Mesenchymal stem cell (in vitro differentiated cells and primary cell): ENCODE measurements at regions not wholly inside any gene's neighbourhood (a gene's known extent, or its start where the extent isn't known, plus 50 kb on each side); places are given as distances from the start of the nearest gene placed in this dataset.

Source experiments
- DNase-seq: peaks from one replicate; pipeline ENCODE4 v3.0.0-alpha.2; 2013
- H2AFZ ChIP-seq: one replicate; pipeline ENCODE4 v1.6.1; 2013; ENCODE audit warnings: low read depth, mild to moderate bottlenecking, control low read depth, inconsistent platforms, low read length, moderate library complexity
- H2AK5ac ChIP-seq: 2 replicates; pipeline ENCODE4 v1.6.1; 2013; ENCODE audit warnings: low read length, moderate library complexity, mild to moderate bottlenecking, inconsistent platforms; ENCODE audit not compliant: severe bottlenecking
- H2BK120ac ChIP-seq: one replicate; pipeline ENCODE4 v1.6.1; 2013; ENCODE audit warnings: low read depth, mild to moderate bottlenecking, inconsistent platforms, low read length, moderate library complexity
- H2BK12ac ChIP-seq, 2 experiments: one replicate each; pipeline ENCODE4 v1.6.1; 2013; ENCODE audit warnings: inconsistent platforms in 2 of 2, low read length in 2 of 2, mild to moderate bottlenecking in 2 of 2, moderate library complexity in 2 of 2, control low read depth in 1 of 2
- H2BK15ac ChIP-seq: one replicate; pipeline ENCODE4 v1.6.1; 2013; ENCODE audit warnings: mild to moderate bottlenecking, low read depth, inconsistent platforms; ENCODE audit not compliant: poor library complexity, severe bottlenecking
- H2BK5ac ChIP-seq: 2 replicates; pipeline ENCODE4 v1.6.1; 2013; ENCODE audit warnings: low read depth, mild to moderate bottlenecking, low read length, control low read depth, inconsistent platforms; ENCODE audit not compliant: poor library complexity, severe bottlenecking
- H3K14ac ChIP-seq, 2 experiments: one replicate each; pipeline ENCODE4 v1.6.1; 2013; ENCODE audit warnings: inconsistent platforms in 2 of 2, low read length in 2 of 2, control low read depth in 1 of 2, mild to moderate bottlenecking in 1 of 2, moderate library complexity in 1 of 2
- H3K18ac ChIP-seq, 2 experiments: one replicate each; pipeline ENCODE4 v1.6.1; 2013; ENCODE audit warnings: inconsistent platforms in 2 of 2, low read length in 2 of 2, control low read depth in 1 of 2, low read depth in 1 of 2, mild to moderate bottlenecking in 1 of 2
- H3K23ac ChIP-seq, 2 experiments: one replicate each; pipeline ENCODE4 v1.6.1; 2013; ENCODE audit warnings: inconsistent platforms in 2 of 2, low read length in 2 of 2, mild to moderate bottlenecking in 2 of 2, moderate library complexity in 2 of 2, control low read depth in 1 of 2
- H3K27ac ChIP-seq: 2 replicates; pipeline ENCODE4 v1.5.1; 2013; ENCODE audit warnings: mild to moderate bottlenecking, moderate library complexity, low read length, control low read depth, inconsistent platforms; ENCODE audit not compliant: poor library complexity, severe bottlenecking
- H3K27me3 ChIP-seq, 2 experiments: 2 replicates each; pipeline versions ENCODE4 v1.6.1 to v1.7.0; 2013; ENCODE audit warnings: low read length in 2 of 2, mild to moderate bottlenecking in 2 of 2, moderate library complexity in 2 of 2, control low read depth in 1 of 2, inconsistent platforms in 1 of 2; ENCODE audit not compliant: control insufficient read depth in 1 of 2, insufficient read depth in 1 of 2
- H3K36me3 ChIP-seq, 2 experiments: 2 replicates each; pipeline versions ENCODE4 v1.6.1 to v1.7.0; 2013; ENCODE audit warnings: low read length in 2 of 2, control low read depth in 1 of 2, inconsistent platforms in 1 of 2, low read depth in 1 of 2, mild to moderate bottlenecking in 1 of 2; ENCODE audit not compliant: insufficient read depth in 2 of 2, control insufficient read depth in 1 of 2
- H3K4ac ChIP-seq, 2 experiments: one replicate each; pipeline ENCODE4 v1.6.1; 2013; ENCODE audit warnings: inconsistent platforms in 2 of 2, low read length in 2 of 2, mild to moderate bottlenecking in 2 of 2, moderate library complexity in 2 of 2, control low read depth in 1 of 2, low read depth in 1 of 2
- H3K4me1 ChIP-seq: 2 replicates; pipeline ENCODE4 v1.6.1; 2013; ENCODE audit warnings: low read depth, low read length, control low read depth; ENCODE audit not compliant: control insufficient read depth, insufficient read depth
- H3K4me2 ChIP-seq: 2 replicates; pipeline ENCODE4 v1.6.1; 2013; ENCODE audit warnings: low read length, mild to moderate bottlenecking, inconsistent platforms; ENCODE audit not compliant: poor library complexity, severe bottlenecking
- H3K4me3 ChIP-seq, 2 experiments: 2 replicates each; pipeline versions ENCODE4 v1.5.1 to v1.7.0; 2013; ENCODE audit warnings: low read length in 2 of 2, mild to moderate bottlenecking in 2 of 2, control low read depth in 1 of 2, low read depth in 1 of 2; ENCODE audit not compliant: insufficient read depth in 1 of 2
- H3K79me1 ChIP-seq: replicated peaks from 2 replicates; pipeline ENCODE4 v1.6.1; 2013; ENCODE audit warnings: mild to moderate bottlenecking, control low read depth, low read length, inconsistent platforms; ENCODE audit not compliant: poor library complexity, severe bottlenecking
- H3K9ac ChIP-seq: 2 replicates; pipeline ENCODE4 v1.7.0; 2013; ENCODE audit warnings: mild to moderate bottlenecking, low read length, moderate library complexity
- H3K9me3 ChIP-seq: 2 replicates; pipeline ENCODE4 v1.7.0; 2013; ENCODE audit warnings: mild to moderate bottlenecking, low read length; ENCODE audit not compliant: control insufficient read depth
- H4K8ac ChIP-seq: one replicate; pipeline ENCODE4 v1.6.1; 2013; ENCODE audit warnings: inconsistent platforms, mild to moderate bottlenecking, low read length, moderate library complexity
- H4K91ac ChIP-seq: one replicate; pipeline ENCODE4 v1.6.1; 2013; ENCODE audit warnings: mild to moderate bottlenecking, low read length, inconsistent platforms
- WGBS: methylation state at CpG from one replicate; pipeline ENCODE4 v1.1.7; 2013; ENCODE audit warnings: mixed read lengths; 5-methylcytosine and 5-hydroxymethylcytosine counted together

- Histone ChIP-seq H4K91ac (no peak overlapping the region), H3K14ac (no peak overlapping the region), H2BK12ac (no peak overlapping the region), H3K4ac (no peak overlapping the region), H3K9me3 (no peaks in the 10 kb centered on the region), H3K79me1 (no peaks in the 10 kb centered on the region), H3K4me1 (peaks cover 2% of the 10 kb centered on the region), H3K18ac (no peak overlapping the region), H3K4me3 (no peak overlapping the region), H2AFZ (no peak overlapping the region), H3K9ac (no peak overlapping the region), H2AK5ac (no peak overlapping the region), H2BK5ac (no peak overlapping the region), H3K23ac (no peak overlapping the region), H4K8ac (no peak overlapping the region), H3K4me2 (no peak overlapping the region), H2BK120ac (no peak overlapping the region), H3K36me3 (no peaks in the 10 kb centered on the region), H3K27ac (no peak overlapping the region), H2BK15ac (no peak overlapping the region), H3K27me3 (peaks cover 0 to 2% of the 10 kb centered on the region in 2 experiments)
- no peak for DNase-seq
- 92% methylated on average over 2 of the region's 3 CpGs for WGBS
These were observed 95.2 kb upstream of the TTC29 start for GRCh38 chr4:147040874-147041273.

- DNase-seq, result no peak
- Histone ChIP-seq H4K8ac (no peak overlapping the region), H3K27ac (no peak overlapping the region), H3K9me3 (no peaks in the 10 kb centered on the region), H2AFZ (no peak overlapping the region), H3K4me1 (peaks cover 2% of the 10 kb centered on the region), H2AK5ac (no peak overlapping the region), H3K4me2 (no peak overlapping the region), H2BK5ac (no peak overlapping the region), H3K4me3 (no peak overlapping the region), H3K23ac (no peak overlapping the region), H3K18ac (no peak overlapping the region), H2BK120ac (no peak overlapping the region), H2BK15ac (no peak overlapping the region), H3K9ac (no peak overlapping the region), H3K27me3 (peaks cover 0 to 2% of the 10 kb centered on the region in 2 experiments), H3K36me3 (no peaks in the 10 kb centered on the region), H3K4ac (no peak overlapping the region), H3K14ac (no peak overlapping the region), H4K91ac (no peak overlapping the region), H3K79me1 (no peaks in the 10 kb centered on the region), H2BK12ac (no peak overlapping the region)
- 96% methylated on average over 3 of the region's 4 CpGs for WGBS
These were observed 95.7 kb upstream of the TTC29 start for GRCh38 chr4:147041376-147041775.

GRCh38 chr4:147042046-147042445 lies 96.4 kb upstream of the TTC29 start:
- Histone ChIP-seq H3K4me2 (no peak overlapping the region), H3K4me1 (peaks cover 2% of the 10 kb centered on the region), H2BK5ac (no peak overlapping the region), H2AK5ac (no peak overlapping the region), H2AFZ (no peak overlapping the region), H3K27ac (no peak overlapping the region), H3K4me3 (no peak overlapping the region), H2BK15ac (no peak overlapping the region), H4K91ac (no peak overlapping the region), H3K23ac (no peak overlapping the region), H3K4ac (no peak overlapping the region), H3K36me3 (no peaks in the 10 kb centered on the region), H3K18ac (no peak overlapping the region), H4K8ac (no peak overlapping the region), H3K9me3 (no peaks in the 10 kb centered on the region), H3K9ac (no peak overlapping the region), H3K79me1 (no peaks in the 10 kb centered on the region), H2BK120ac (no peak overlapping the region), H2BK12ac (no peak overlapping the region), H3K27me3 (peaks cover 0 to 2% of the 10 kb centered on the region in 2 experiments), H3K14ac (no peak overlapping the region)
- DNase-seq, result no peak
- WGBS, result 85% methylated on average over 1 of the region's 1 CpG

GRCh38 chr4:147044241-147044640 lies 98.6 kb upstream of the TTC29 start:
- no peak overlapping the region for H2BK120ac ChIP-seq
- H3K27me3 ChIP-seq, result peaks cover 0 to 2% of the 10 kb centered on the region in 2 experiments
- H2BK15ac ChIP-seq, result no peak overlapping the region
- H3K9me3 ChIP-seq, result no peaks in the 10 kb centered on the region
- H3K36me3 ChIP-seq, result no peaks in the 10 kb centered on the region
- H3K4me2 ChIP-seq, result no peak overlapping the region
- 57% methylated on average over 2 of the region's 4 CpGs for WGBS
- no peak overlapping the region for H2BK5ac ChIP-seq
- H3K23ac ChIP-seq, result no peak overlapping the region
- H3K18ac ChIP-seq, result no peak overlapping the region
- no peaks in the 10 kb centered on the region for H3K79me1 ChIP-seq
- H4K91ac ChIP-seq, result no peak overlapping the region
- H4K8ac ChIP-seq, result no peak overlapping the region
- no peak overlapping the region for H2BK12ac ChIP-seq
- H3K27ac ChIP-seq, result no peak overlapping the region
- no peak overlapping the region for H3K4me3 ChIP-seq
- H3K4ac ChIP-seq, result no peak overlapping the region
- H2AK5ac ChIP-seq, result no peak overlapping the region
- H2AFZ ChIP-seq, result no peak overlapping the region
- peaks cover 2% of the 10 kb centered on the region for H3K4me1 ChIP-seq
- H3K9ac ChIP-seq, result no peak overlapping the region
- no peak overlapping the region for H3K14ac ChIP-seq
- DNase-seq, result no peak
